Stimulated activated naive CD8-positive, alpha-beta T cell treated with anti-CD3 and anti-CD28 coated beads, Interleukin-15, Interleukin-2, amounts not matched to agents 100 ng/mL and 50 ng/mL, for 24 hours (primary cell): ENCODE measurements at regions not wholly inside any gene's neighbourhood (a gene's known extent, or its start where the extent isn't known, plus 50 kb on each side); places are given as distances from the start of the nearest gene placed in this dataset.
"Not testable (repeated sequence)": the region's sequence is repeated elsewhere in the genome, so short reads cannot be mapped to it uniquely, and the experiment has no call there.

Experiments used
- H3K27ac Mint-ChIP-seq: one replicate; pipeline ENCODE4 v1.8.0; 2021; ENCODE audit warnings: mild to moderate bottlenecking, mixed read lengths
- H3K27me3 Mint-ChIP-seq: one replicate; pipeline ENCODE4 v1.8.0; 2021; ENCODE audit warnings: mixed read lengths
- H3K36me3 Mint-ChIP-seq: one replicate; pipeline ENCODE4 v1.8.0; 2021; ENCODE audit warnings: low read depth, mixed read lengths
- H3K4me1 Mint-ChIP-seq: one replicate; pipeline ENCODE4 v1.8.0; 2021; ENCODE audit warnings: low read depth, mixed read lengths
- H3K4me3 Mint-ChIP-seq: one replicate; pipeline ENCODE4 v1.8.0; 2021; ENCODE audit warnings: mild to moderate bottlenecking, mixed read lengths
- H3K9me3 Mint-ChIP-seq: one replicate; pipeline ENCODE4 v1.8.0; 2021; ENCODE audit warnings: mixed read lengths

DNA sequence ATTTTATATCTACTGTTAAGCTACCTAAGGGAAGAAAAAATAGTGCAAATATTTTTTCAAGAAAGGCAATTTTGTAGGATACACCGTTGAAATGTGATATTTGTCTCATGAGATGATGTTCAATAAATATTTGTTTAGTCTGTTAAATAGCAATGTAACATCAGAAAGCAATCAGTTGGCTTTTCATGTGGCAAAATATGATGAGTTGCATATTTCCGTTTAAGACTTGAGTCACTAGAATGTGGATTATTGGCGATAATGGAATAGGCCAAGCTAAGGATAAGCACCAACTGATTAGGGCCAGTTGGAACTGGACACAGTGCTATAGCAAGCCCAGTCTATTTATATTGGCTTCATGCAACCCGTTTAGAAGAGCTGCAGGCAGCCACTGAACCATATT lies 250.4 kb upstream of the SLC16A7 start:
- peaks cover 16% of the 10 kb centered on the region for H3K9me3 Mint-ChIP-seq
- H3K27ac Mint-ChIP-seq = no peak overlapping the region
- no peak overlapping the region for H3K4me3 Mint-ChIP-seq
- H3K4me1 Mint-ChIP-seq = no peaks in the 10 kb centered on the region
- no peaks in the 10 kb centered on the region for H3K27me3 Mint-ChIP-seq
- H3K36me3 Mint-ChIP-seq = no peaks in the 10 kb centered on the region

DNA sequence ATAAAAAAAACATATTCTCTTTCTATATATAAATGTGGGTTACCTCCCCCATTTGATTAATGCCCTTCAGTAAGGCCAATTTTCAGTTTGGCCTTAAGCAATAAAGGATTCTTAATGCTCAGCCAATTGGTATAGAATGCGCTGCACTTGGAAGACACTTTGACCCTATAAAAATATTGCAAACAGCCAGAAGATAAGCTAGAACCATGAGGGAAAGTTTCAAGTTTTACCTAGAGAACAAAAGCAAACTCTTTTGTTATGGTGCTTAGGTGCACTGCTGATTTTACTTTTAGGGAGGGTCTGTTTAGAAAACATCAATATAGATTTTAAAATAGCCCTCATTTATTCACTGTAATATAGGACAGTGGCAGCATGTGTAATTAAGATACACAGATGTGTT lies 251.6 kb upstream of the SLC16A7 start:
- Mint-ChIP-seq H3K36me3 (no peaks in the 10 kb centered on the region), H3K27ac (no peak overlapping the region), H3K4me3 (no peak overlapping the region), H3K9me3 (peaks cover 20% of the 10 kb centered on the region), H3K27me3 (no peaks in the 10 kb centered on the region), H3K4me1 (no peaks in the 10 kb centered on the region)

DNA sequence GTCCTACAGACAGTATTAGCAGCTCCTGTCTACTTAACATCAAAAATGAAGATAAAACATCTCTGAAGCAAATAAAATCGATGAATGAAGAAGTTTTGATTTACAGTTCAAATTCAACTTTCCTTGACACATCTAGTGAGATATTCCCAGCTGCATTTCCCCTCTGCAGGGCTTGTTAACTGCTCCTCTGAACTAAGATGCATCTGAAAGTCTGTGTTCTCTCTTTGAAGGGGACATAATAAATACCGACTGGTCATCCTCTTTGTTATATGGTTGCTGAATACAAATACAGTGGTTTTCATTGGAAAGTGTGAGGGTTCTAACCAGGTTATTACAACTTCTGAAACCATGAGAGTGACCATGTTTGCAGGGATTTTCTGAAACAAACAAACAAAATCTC lies 266.4 kb upstream of the SLC16A7 start:
- Mint-ChIP-seq H3K9me3 (no peaks in the 10 kb centered on the region), H3K27ac (no peak overlapping the region), H3K36me3 (no peaks in the 10 kb centered on the region), H3K4me3 (no peak overlapping the region), H3K4me1 (no peaks in the 10 kb centered on the region), H3K27me3 (no peaks in the 10 kb centered on the region)

DNA sequence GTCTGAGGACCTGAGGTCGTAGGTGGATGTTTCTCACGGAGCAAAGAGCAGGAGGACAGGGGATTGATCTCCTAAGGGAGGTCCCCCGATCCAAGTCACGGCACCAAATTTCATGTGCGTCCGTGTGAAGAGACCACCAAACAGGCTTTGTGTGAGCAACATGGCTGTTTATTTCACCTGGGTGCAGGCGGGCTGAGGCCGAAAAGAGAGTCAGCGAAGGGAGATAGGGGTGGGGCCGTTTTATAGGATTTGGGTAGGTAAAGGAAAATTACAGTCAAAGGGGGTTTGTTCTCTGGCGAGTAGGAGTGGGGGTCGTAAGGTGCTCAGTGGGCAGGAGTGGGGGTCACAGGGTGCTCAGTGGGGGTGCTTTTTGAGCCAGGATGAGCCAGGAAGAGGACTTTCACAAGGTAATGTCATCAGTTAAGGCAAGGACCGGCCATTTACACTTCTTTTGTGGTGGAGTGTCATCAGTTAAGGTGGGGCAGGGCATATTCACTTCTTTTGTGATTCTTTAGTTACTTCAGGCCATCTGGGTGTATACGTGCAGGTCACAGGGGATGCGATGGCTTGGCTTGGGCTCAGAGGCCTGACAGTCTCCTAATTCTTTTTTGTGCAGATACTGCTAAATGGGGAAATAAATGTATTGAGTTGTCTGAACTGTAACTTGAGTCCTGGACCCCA lies 267.3 kb upstream of the SLC16A7 start:
- not testable (repeated sequence) for H3K4me1 Mint-ChIP-seq, H3K36me3 Mint-ChIP-seq, H3K27me3 Mint-ChIP-seq, H3K4me3 Mint-ChIP-seq, H3K27ac Mint-ChIP-seq, H3K9me3 Mint-ChIP-seq

DNA sequence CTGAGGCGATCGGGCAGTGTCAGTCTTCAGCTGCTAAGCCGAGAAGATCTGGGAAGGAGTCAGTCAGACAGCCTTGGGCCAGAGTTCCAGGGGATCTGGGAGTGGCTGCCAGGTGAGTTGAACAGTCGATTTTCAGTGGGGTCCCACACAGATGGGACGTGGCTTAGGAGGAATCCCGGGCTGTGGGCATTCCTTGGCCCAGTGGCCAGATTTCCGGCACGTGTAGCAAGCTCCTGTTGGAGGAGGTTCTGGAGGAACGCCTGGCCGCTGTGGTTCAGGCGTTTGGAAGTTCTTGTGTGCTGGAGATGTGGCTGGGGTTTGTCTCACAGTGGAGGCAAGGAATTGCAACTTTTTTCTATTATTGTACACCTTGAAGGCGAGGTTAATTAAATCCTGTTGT lies 269.4 kb upstream of the SLC16A7 start:
- not testable (repeated sequence) for H3K4me1 Mint-ChIP-seq, H3K27me3 Mint-ChIP-seq, H3K27ac Mint-ChIP-seq, H3K4me3 Mint-ChIP-seq, H3K9me3 Mint-ChIP-seq, H3K36me3 Mint-ChIP-seq

DNA sequence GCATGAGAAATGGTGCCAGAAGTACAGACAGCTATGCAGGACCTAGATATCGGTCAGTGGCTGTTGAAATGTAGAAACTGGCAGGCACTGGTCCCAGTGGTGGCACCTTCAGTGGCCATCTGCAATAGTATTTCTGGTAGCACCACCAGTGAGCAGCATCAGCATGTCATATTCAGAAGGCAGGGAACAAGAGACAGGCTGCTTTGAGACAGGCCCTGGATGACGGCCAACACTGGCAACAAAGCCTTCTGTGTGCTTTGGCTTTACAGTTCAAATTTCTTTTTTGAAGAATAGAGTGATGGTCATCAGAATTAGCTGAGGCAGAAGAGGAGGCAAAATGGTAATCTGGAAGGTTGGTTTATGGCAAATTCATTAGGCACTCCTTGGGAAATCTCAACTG lies 273.4 kb upstream of the SLC16A7 start:
- Mint-ChIP-seq H3K4me3 (no peak overlapping the region), H3K4me1 (no peaks in the 10 kb centered on the region), H3K9me3 (no peaks in the 10 kb centered on the region), H3K27me3 (no peaks in the 10 kb centered on the region), H3K27ac (no peak overlapping the region), H3K36me3 (no peaks in the 10 kb centered on the region)

DNA sequence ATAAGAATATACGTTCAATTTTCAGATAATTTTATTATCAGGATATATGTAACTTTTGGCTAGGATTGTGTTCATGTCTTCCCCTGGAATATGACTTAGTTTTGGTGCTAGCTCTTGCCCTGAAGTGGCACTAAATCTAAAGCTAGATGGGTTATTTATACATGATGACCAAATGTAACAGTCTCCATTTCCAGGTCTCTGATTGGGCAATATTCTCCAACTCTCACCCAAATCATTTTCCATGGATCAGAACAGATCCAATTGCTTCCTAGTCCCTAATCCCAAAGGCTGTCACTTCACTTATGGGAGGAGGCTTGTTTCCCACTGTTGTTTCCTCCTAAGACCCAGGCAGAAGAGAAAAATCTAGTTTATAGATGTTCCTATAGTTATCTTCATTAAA lies 274.6 kb upstream of the SLC16A7 start:
- Mint-ChIP-seq H3K36me3 (no peaks in the 10 kb centered on the region), H3K27ac (no peak overlapping the region), H3K27me3 (no peaks in the 10 kb centered on the region), H3K4me3 (no peak overlapping the region), H3K4me1 (no peaks in the 10 kb centered on the region), H3K9me3 (no peaks in the 10 kb centered on the region)

DNA sequence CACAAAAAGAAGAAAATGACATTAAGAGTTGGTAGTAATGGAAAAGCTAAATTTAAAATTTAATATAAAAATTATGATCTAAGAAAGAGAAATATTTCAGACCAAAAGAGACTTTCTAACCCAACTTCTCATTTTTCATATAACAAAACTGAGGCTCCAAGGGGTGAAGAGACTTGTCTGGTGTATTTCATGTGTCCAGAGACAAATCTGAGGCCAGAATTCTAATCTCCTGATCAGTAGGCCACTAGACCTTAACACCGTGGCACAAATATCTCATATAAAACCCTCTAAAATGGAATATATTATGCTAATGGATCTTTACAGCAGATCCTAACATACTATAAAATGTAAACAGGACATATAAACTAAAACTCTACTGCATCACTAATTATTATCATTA lies 275.7 kb upstream of the SLC16A7 start:
- no peaks in the 10 kb centered on the region for H3K36me3 Mint-ChIP-seq
- H3K27ac Mint-ChIP-seq = no peak overlapping the region
- H3K4me1 Mint-ChIP-seq = no peaks in the 10 kb centered on the region
- no peak overlapping the region for H3K4me3 Mint-ChIP-seq
- no peaks in the 10 kb centered on the region for H3K9me3 Mint-ChIP-seq
- H3K27me3 Mint-ChIP-seq = no peaks in the 10 kb centered on the region

DNA sequence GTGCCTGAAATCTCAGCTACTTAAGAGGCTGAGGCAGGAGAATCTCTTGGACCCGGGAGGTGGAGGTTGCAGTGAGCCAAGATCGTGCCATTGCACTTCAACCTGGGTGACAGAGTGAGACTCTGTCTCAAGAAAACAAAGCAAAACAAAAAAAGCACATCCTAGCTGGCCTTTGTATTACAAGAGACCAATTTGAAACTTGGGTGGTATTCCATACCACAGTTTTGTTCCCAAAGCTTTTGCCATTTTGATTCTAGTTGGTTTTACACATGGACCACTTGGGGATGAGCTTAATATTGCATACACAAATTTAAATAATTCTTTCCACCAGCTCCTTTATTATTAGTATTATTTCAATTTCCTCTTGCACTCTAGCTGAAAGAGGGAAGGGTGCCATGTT lies 276.9 kb upstream of the SLC16A7 start:
- Mint-ChIP-seq H3K4me1 (no peaks in the 10 kb centered on the region), H3K36me3 (no peaks in the 10 kb centered on the region), H3K4me3 (no peak overlapping the region), H3K9me3 (no peaks in the 10 kb centered on the region), H3K27ac (no peak overlapping the region), H3K27me3 (no peaks in the 10 kb centered on the region)

DNA sequence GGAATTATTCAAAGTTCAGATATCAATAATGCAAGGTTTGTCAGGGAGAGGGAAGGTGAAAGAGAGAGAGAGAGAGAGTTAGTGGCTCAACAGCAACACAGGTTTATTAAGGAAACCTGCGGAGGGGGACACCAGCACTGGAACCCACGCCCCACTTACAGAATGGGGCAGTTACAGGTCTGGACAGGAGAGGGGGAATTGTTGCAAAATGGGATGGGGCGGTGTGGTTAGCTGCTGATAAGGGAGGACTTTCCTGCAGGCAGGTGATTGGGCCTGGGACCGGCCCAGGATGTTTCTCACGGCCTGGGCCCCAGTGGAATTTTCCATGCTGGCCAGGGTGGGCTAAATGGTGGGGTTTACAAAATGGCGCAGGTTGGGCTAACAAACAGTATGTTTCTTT lies 278.2 kb upstream of the SLC16A7 start:
- no peaks in the 10 kb centered on the region for H3K36me3 Mint-ChIP-seq
- H3K27ac Mint-ChIP-seq = no peak overlapping the region
- no peaks in the 10 kb centered on the region for H3K27me3 Mint-ChIP-seq
- no peaks in the 10 kb centered on the region for H3K9me3 Mint-ChIP-seq
- H3K4me3 Mint-ChIP-seq = no peak overlapping the region
- H3K4me1 Mint-ChIP-seq = no peaks in the 10 kb centered on the region

DNA sequence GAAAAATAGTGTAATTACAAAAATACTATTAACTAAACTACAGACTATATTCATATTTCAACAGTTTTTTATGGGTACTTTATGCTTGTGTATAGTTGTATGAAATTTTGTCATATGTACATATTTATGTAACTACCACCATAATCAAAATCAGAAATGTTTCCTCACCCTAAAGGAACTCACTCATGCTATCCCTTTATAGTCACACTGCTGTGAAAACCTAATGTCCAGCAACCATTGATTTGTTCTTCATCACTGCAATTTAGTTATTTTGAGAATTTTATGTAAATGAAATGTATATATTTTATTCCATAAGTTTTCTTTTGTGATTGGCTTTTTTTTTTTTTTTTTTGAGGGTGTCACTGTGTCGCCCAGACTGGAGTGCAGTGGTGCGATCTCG lies 278.9 kb upstream of the SLC16A7 start:
- no peak overlapping the region for H3K4me3 Mint-ChIP-seq
- no peaks in the 10 kb centered on the region for H3K27me3 Mint-ChIP-seq
- H3K36me3 Mint-ChIP-seq = no peaks in the 10 kb centered on the region
- H3K4me1 Mint-ChIP-seq = no peaks in the 10 kb centered on the region
- no peak overlapping the region for H3K27ac Mint-ChIP-seq
- peaks cover 4% of the 10 kb centered on the region for H3K9me3 Mint-ChIP-seq

DNA sequence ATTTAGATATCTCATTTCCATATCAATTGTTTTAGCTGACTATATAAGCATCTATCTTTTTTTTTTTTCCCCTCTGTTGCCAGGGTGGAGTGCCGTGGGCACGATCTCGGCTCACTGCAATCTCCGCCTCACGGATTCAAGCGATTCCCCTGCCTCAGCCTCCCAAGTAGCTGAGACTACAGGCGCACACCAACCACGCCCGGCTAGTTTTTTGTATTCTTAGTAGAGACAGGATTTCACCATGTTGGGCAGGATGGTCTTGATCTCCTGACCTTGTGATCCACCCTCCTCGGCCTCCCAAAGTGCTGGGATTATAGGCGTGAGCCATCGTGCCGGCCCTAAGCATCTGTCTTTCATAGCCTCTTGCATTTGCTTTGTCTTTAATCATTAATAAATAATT lies 279.5 kb upstream of the SLC16A7 start:
- not testable (repeated sequence) for H3K9me3 Mint-ChIP-seq, H3K27me3 Mint-ChIP-seq, H3K36me3 Mint-ChIP-seq, H3K27ac Mint-ChIP-seq, H3K4me1 Mint-ChIP-seq, H3K4me3 Mint-ChIP-seq

DNA sequence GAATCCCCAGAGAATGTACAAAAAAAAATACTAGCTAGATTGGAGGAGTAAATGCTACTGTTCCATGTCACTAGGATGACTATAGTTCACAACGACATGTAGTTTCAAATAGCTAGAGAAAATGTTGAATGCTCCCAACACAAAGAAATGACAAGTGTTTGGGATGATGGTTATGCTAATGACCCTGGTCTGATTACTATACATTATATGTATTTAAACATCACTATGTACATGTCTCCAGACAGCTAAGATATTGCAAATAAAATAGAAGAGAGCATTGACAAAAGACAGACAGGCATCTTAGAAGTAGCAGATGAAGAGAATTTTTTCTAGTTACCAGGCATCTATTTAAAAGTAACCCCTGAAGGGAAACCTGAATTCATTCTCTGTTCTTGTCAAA lies 281.6 kb upstream of the SLC16A7 start:
- H3K27me3 Mint-ChIP-seq = no peaks in the 10 kb centered on the region
- H3K27ac Mint-ChIP-seq = no peak overlapping the region
- H3K36me3 Mint-ChIP-seq = no peaks in the 10 kb centered on the region
- no peaks in the 10 kb centered on the region for H3K4me1 Mint-ChIP-seq
- no peak overlapping the region for H3K4me3 Mint-ChIP-seq
- H3K9me3 Mint-ChIP-seq = peaks cover 16% of the 10 kb centered on the region

DNA sequence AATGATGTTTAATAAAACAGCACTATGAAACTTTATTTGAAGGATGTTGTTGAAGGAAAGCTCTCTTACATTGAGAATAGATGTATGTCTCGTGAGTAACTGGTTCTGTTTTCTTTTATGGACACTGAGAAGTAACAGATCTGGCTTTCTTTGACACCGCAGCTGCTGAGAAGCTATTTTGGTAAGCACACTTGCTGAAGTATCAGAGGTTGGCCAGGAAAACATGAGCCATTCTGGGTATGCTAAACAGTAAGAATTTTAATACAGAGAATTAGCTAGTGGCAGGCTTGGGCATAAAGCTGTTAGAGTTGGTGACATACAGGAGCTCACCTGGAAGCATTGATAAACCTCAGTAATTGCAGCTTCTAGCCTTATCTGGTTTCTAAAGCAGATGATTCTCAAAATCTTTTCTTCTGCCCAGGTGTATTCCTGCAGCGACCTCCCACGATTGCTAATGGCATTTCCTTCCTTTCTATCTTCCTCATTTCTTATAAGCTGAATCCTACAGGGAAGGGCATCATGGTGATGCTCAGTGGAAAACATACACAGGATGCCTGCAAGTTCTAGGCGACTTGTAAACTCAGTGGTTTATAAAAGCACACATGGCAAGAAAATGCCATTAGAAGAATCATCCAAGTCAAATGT lies 291.6 kb upstream of the SLC16A7 start:
- Mint-ChIP-seq H3K27ac (no peak overlapping the region), H3K4me1 (no peaks in the 10 kb centered on the region), H3K36me3 (no peaks in the 10 kb centered on the region), H3K4me3 (no peak overlapping the region), H3K9me3 (no peaks in the 10 kb centered on the region), H3K27me3 (no peaks in the 10 kb centered on the region)

DNA sequence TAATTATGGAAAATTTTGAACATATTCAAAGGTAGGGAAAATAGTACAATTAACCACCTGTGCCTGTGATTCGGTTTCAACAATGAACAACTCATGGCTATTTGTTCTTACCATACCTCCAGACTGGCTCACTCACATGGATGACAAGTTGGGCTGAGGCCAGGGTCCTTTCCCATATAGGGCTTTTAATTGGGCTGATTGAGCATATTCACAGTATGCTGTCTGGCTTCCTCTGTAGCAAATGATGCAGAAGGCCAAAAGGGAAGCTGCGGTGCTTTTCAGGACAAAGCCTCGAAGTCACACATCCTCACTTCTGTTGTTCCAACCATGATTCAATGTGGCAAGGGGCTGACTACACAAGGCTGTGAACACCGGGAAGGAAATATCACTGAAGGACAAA lies 297.5 kb upstream of the SLC16A7 start:
- H3K27ac Mint-ChIP-seq = no peak overlapping the region
- no peak overlapping the region for H3K4me3 Mint-ChIP-seq
- no peaks in the 10 kb centered on the region for H3K9me3 Mint-ChIP-seq
- no peaks in the 10 kb centered on the region for H3K27me3 Mint-ChIP-seq
- no peaks in the 10 kb centered on the region for H3K36me3 Mint-ChIP-seq
- H3K4me1 Mint-ChIP-seq = no peaks in the 10 kb centered on the region

DNA sequence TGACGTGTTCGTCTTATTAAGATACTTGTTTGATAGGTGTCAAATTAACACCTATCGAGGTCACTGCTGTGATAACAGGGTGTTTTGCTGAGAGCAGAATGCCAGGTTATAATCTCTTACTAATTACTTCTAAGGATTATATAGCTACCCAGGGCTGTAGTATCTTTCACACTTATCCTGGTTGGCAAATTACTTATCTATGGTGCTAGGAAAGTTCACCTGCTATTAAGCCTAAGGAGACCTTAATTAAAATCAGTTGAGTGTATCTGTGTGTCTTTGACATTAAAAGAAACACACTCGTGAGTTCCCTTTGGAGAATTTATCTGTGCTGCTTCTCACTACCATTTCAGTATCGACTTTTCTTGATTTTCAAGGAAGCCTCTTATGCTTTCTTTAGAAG lies 301.6 kb upstream of the SLC16A7 start:
- H3K36me3 Mint-ChIP-seq = no peaks in the 10 kb centered on the region
- no peaks in the 10 kb centered on the region for H3K27me3 Mint-ChIP-seq
- no peaks in the 10 kb centered on the region for H3K4me1 Mint-ChIP-seq
- no peak overlapping the region for H3K27ac Mint-ChIP-seq
- H3K4me3 Mint-ChIP-seq = no peak overlapping the region
- no peaks in the 10 kb centered on the region for H3K9me3 Mint-ChIP-seq
